Lower leg skin (tissue), 3 donors: ENCODE measurements at regions not wholly inside any gene's neighbourhood (a gene's known extent, or its start where the extent isn't known, plus 50 kb on each side); places are given as distances from the start of the nearest gene placed in this dataset.

ENCODE experiments used
- POLR2A ChIP-seq, 2 donors: fragments of 450-650 bp; IDR thresholded peaks; one replicate each; pipeline ENCODE4 v1.6.1; 2016 to 2017; ENCODE audit warnings: antibody characterized with exemption in 2 of 2, mild to moderate bottlenecking in 1 of 2, moderate library complexity in 1 of 2
- TF ChIP-seq, protein P1 (sequence below), 3 donors: fragments of 450-650 bp; IDR thresholded peaks; one replicate each; pipeline ENCODE4 v1.5.1; 2016; ENCODE audit warnings: antibody characterized with exemption in 3 of 3, mild to moderate bottlenecking in 3 of 3, moderate library complexity in 2 of 3

DNA sequence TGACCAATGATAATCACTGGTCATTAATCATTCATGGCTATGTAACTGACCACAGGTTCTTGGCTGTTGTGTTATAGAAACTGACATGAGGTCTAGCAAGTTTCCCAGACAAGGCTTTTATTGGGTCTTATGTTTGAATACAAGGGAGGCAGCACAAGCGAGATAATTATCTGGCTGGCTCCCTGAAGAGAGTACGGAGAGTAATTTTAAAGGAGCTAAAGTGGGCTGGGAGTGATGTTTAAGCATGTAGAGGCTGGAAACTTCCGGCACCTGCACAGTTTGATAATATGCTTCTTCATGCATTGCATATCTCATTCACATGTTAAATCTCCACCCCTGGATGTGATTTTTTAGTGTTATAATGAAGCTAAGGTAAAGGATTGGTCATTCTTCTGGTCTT lies 116.2 kb upstream of the KCNK1 start:
- TF ChIP-seq, protein P1, sequence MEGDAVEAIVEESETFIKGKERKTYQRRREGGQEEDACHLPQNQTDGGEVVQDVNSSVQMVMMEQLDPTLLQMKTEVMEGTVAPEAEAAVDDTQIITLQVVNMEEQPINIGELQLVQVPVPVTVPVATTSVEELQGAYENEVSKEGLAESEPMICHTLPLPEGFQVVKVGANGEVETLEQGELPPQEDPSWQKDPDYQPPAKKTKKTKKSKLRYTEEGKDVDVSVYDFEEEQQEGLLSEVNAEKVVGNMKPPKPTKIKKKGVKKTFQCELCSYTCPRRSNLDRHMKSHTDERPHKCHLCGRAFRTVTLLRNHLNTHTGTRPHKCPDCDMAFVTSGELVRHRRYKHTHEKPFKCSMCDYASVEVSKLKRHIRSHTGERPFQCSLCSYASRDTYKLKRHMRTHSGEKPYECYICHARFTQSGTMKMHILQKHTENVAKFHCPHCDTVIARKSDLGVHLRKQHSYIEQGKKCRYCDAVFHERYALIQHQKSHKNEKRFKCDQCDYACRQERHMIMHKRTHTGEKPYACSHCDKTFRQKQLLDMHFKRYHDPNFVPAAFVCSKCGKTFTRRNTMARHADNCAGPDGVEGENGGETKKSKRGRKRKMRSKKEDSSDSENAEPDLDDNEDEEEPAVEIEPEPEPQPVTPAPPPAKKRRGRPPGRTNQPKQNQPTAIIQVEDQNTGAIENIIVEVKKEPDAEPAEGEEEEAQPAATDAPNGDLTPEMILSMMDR (IDR thresholded peaks at IDR 0.05): no peak
- no peak for TF ChIP-seq POLR2A (IDR thresholded peaks at IDR 0.05)
